GM18517 (cell line): ENCODE measurements at regions not wholly inside any gene's neighbourhood (a gene's known extent, or its start where the extent isn't known, plus 50 kb on each side); places are given as distances from the start of the nearest gene placed in this dataset.

ENCODE experiments used
- ATAC-seq: cut with Tn5 transposase; IDR thresholded peaks from one replicate; pipeline ENCODE4 v1.9.1; 2021; ENCODE audit warnings: mild to moderate bottlenecking, moderate library complexity; ENCODE audit not compliant: unreplicated experiment

GRCh38 chr1:101089613-101090338 lies 64.2 kb upstream of the DPH5 start:
- no peak for ATAC-seq

- no peak for ATAC-seq
These were observed 62.8 kb upstream of the DPH5 start for GRCh38 chr1:101088431-101088830.

- ATAC-seq, result no peak
These were observed 61.2 kb upstream of the DPH5 start for GRCh38 chr1:101086783-101087182.

GRCh38 chr1:101081496-101082488 lies 56.2 kb upstream of the DPH5 start:
- no peak for ATAC-seq

- no peak for ATAC-seq
These were observed 55.3 kb upstream of the DPH5 start for GRCh38 chr1:101080859-101081258.

GRCh38 chr1:101079341-101079740 lies 53.8 kb upstream of the DPH5 start:
- ATAC-seq, result no peak

- no peak for ATAC-seq
These were observed 52.3 kb upstream of the DPH5 start for GRCh38 chr1:101077849-101078248.

- ATAC-seq, result no peak
These were observed 50.3 kb upstream of the DPH5 start for GRCh38 chr1:101075926-101076325.
